ENCODE measurements at regions not wholly inside any gene's neighbourhood (a gene's known extent, or its start where the extent isn't known, plus 50 kb on each side); places are given as distances from the start of the nearest gene placed in this dataset.

GRCh38 chr2:225288986-225289385, 110.5 kb upstream of the NYAP2 start:
- TF ChIP-seq CTCF (IDR thresholded peaks at IDR 0.05) (no peak), POLR2A (IDR thresholded peaks at IDR 0.05) (no peak)

Data from testis (tissue), 2 donors.